PFSK-1 (cell line): ENCODE measurements at regions not wholly inside any gene's neighbourhood (a gene's known extent, or its start where the extent isn't known, plus 50 kb on each side); places are given as distances from the start of the nearest gene placed in this dataset.

Source experiments
- FOXP2 ChIP-seq: optimal IDR thresholded peaks from 2 replicates; pipeline ENCODE3; 2011; ENCODE audit warnings: borderline replicate concordance, control low read depth, inconsistent platforms; ENCODE audit not compliant: insufficient read depth; ENCODE audit errors: extremely low read length, extremely low read depth
- POLR2AphosphoS5 ChIP-seq: IDR thresholded peaks from 2 replicates; pipeline ENCODE4 v1.6.1; 2012; ENCODE audit warnings: low read depth, mild to moderate bottlenecking, control low read depth, low read length, moderate library complexity
- SIN3A ChIP-seq: IDR thresholded peaks from 2 replicates; pipeline ENCODE4 v1.6.1; 2012; ENCODE audit warnings: mild to moderate bottlenecking, low read length, moderate library complexity, borderline replicate concordance; ENCODE audit not compliant: insufficient read depth
- TAF1 ChIP-seq: IDR thresholded peaks from 2 replicates; pipeline ENCODE4 v1.6.1; 2012; ENCODE audit warnings: low read length, control low read depth, borderline replicate concordance; ENCODE audit not compliant: insufficient read depth
- TF ChIP-seq, protein P1 (sequence below), 2 experiments: IDR thresholded peaks; 2 replicates each; pipeline versions ENCODE4 v1.6.1 to v1.8.0; 2011 to 2012; ENCODE audit warnings: low read depth in 2 of 2, low read length in 2 of 2, control low read depth in 1 of 2, inconsistent platforms in 1 of 2, mild to moderate bottlenecking in 1 of 2, moderate library complexity in 1 of 2; ENCODE audit not compliant: insufficient read depth in 1 of 2

- TF ChIP-seq, protein P1, sequence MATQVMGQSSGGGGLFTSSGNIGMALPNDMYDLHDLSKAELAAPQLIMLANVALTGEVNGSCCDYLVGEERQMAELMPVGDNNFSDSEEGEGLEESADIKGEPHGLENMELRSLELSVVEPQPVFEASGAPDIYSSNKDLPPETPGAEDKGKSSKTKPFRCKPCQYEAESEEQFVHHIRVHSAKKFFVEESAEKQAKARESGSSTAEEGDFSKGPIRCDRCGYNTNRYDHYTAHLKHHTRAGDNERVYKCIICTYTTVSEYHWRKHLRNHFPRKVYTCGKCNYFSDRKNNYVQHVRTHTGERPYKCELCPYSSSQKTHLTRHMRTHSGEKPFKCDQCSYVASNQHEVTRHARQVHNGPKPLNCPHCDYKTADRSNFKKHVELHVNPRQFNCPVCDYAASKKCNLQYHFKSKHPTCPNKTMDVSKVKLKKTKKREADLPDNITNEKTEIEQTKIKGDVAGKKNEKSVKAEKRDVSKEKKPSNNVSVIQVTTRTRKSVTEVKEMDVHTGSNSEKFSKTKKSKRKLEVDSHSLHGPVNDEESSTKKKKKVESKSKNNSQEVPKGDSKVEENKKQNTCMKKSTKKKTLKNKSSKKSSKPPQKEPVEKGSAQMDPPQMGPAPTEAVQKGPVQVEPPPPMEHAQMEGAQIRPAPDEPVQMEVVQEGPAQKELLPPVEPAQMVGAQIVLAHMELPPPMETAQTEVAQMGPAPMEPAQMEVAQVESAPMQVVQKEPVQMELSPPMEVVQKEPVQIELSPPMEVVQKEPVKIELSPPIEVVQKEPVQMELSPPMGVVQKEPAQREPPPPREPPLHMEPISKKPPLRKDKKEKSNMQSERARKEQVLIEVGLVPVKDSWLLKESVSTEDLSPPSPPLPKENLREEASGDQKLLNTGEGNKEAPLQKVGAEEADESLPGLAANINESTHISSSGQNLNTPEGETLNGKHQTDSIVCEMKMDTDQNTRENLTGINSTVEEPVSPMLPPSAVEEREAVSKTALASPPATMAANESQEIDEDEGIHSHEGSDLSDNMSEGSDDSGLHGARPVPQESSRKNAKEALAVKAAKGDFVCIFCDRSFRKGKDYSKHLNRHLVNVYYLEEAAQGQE (IDR thresholded peaks at IDR 0.05; ENCODE audit: insufficient read depth in 1 of 2, low read depth in 2 of 2, low read length in 2 of 2): no peak
- no peak for TF ChIP-seq TAF1
- no peak for TF ChIP-seq POLR2AphosphoS5
- no peak for TF ChIP-seq SIN3A
- TF ChIP-seq FOXP2: no peak
These were observed 500.3 kb upstream of the C1orf87 start for GRCh38 chr1:60573726-60574409.

GRCh38 chr1:60573121-60573520 lies 499.6 kb upstream of the C1orf87 start:
- TF ChIP-seq FOXP2 (no peak), POLR2AphosphoS5 (no peak), TAF1 (no peak), SIN3A (no peak)
- TF ChIP-seq, protein P1 (IDR thresholded peaks at IDR 0.05; ENCODE audit: insufficient read depth in 1 of 2, low read depth in 2 of 2, low read length in 2 of 2): no peak

GRCh38 chr1:60572378-60572777 lies 498.8 kb upstream of the C1orf87 start:
- TF ChIP-seq FOXP2 (no peak), SIN3A (no peak)
- TF ChIP-seq, protein P1 (IDR thresholded peaks at IDR 0.05; ENCODE audit: insufficient read depth in 1 of 2, low read depth in 2 of 2, low read length in 2 of 2): no peak

- TF ChIP-seq FOXP2: no peak
- no peak for TF ChIP-seq SIN3A
- no peak for TF ChIP-seq POLR2AphosphoS5
- no peak for TF ChIP-seq TAF1
- TF ChIP-seq, protein P1 (IDR thresholded peaks at IDR 0.05; ENCODE audit: insufficient read depth in 1 of 2, low read depth in 2 of 2, low read length in 2 of 2): no peak
These were observed 498.2 kb upstream of the C1orf87 start for GRCh38 chr1:60571811-60572210.
